Hepatocyte (in vitro differentiated cells): ENCODE measurements at regions not wholly inside any gene's neighbourhood (a gene's known extent, or its start where the extent isn't known, plus 50 kb on each side); places are given as distances from the start of the nearest gene placed in this dataset.
A peak's percentile ranks its signal among the peaks of the same experiment; 100 is the strongest.

ENCODE experiments used
- DNase-seq: peaks from one replicate; pipeline ENCODE4 v3.0.0-alpha.2; 2016; ENCODE audit warnings: low spot score
- H2AFZ ChIP-seq: fragments of 200-600 bp; sonication (generic); 2 replicates; pipeline ENCODE4 v1.6.0; 2016; ENCODE audit warnings: antibody characterized with exemption, mild to moderate bottlenecking
- H3K27ac ChIP-seq: fragments of 200-600 bp; sonication (generic); 2 replicates; pipeline ENCODE4 v1.5.1; 2016; ENCODE audit warnings: mild to moderate bottlenecking
- H3K27me3 ChIP-seq: fragments of 200-600 bp; sonication (generic); 2 replicates; pipeline ENCODE4 v1.6.1; 2016
- H3K36me3 ChIP-seq: fragments of 200-600 bp; sonication (generic); replicated peaks from 2 replicates; pipeline ENCODE4 v1.5.1; 2016; ENCODE audit warnings: low read depth; ENCODE audit not compliant: insufficient read depth
- H3K4me1 ChIP-seq: fragments of 200-600 bp; sonication (generic); 2 replicates; pipeline ENCODE4 v1.5.1; 2016; ENCODE audit warnings: mild to moderate bottlenecking, moderate library complexity; ENCODE audit not compliant: insufficient read depth
- H3K4me2 ChIP-seq: fragments of 200-600 bp; sonication (generic); 2 replicates; pipeline ENCODE4 v1.6.0; 2016
- H3K4me3 ChIP-seq: fragments of 200-600 bp; sonication (generic); 2 replicates; pipeline ENCODE4 v1.5.1; 2016; ENCODE audit warnings: mild to moderate bottlenecking
- H3K79me2 ChIP-seq: fragments of 200-600 bp; sonication (generic); 2 replicates; pipeline ENCODE4 v1.6.0; 2017; ENCODE audit warnings: mild to moderate bottlenecking
- H3K9me2 ChIP-seq: fragments of 200-600 bp; sonication (generic); replicated peaks from 2 replicates; pipeline ENCODE4 v1.6.0; 2017; ENCODE audit warnings: mild to moderate bottlenecking; ENCODE audit not compliant: insufficient read depth
- H3K9me3 ChIP-seq: fragments of 200-600 bp; sonication (generic); 2 replicates; pipeline ENCODE4 v1.5.1; 2016; ENCODE audit warnings: low read depth, mild to moderate bottlenecking
- H4K20me1 ChIP-seq: fragments of 200-600 bp; sonication (generic); 2 replicates; pipeline ENCODE4 v1.6.0; 2016; ENCODE audit warnings: mild to moderate bottlenecking; ENCODE audit not compliant: insufficient read depth, poor library complexity, severe bottlenecking
- CTCF ChIP-seq: fragments of 200-600 bp; sonication (generic); IDR thresholded peaks from 2 replicates; pipeline ENCODE4 v1.5.1; 2016; ENCODE audit warnings: antibody characterized with exemption, mild to moderate bottlenecking; ENCODE audit not compliant: poor library complexity
- EZH2 ChIP-seq: fragments of 200-600 bp; sonication (generic); IDR thresholded peaks from 2 replicates; pipeline ENCODE4 v1.6.1; 2016; ENCODE audit warnings: antibody characterized with exemption, mild to moderate bottlenecking, borderline replicate concordance
- EZH2phosphoT487 ChIP-seq: fragments of 200-600 bp; sonication (generic); IDR thresholded peaks from one replicate; pipeline ENCODE4 v1.6.1; 2018; ENCODE audit warnings: antibody characterized with exemption, mild to moderate bottlenecking, low read depth, moderate library complexity; ENCODE audit not compliant: unreplicated experiment, severe bottlenecking
- WGBS: methylation state at CpG from one replicate; pipeline ENCODE4 v1.1.6; 2016; ENCODE audit warnings: low lambda C conversion rate; ENCODE audit errors: missing lambda C conversion rate; 5-methylcytosine and 5-hydroxymethylcytosine counted together

- DNase-seq = no peak
- Histone ChIP-seq H3K27me3 (no peaks in the 10 kb centered on the region), H3K27ac (no peak overlapping the region)
Measured at GRCh38 chr3:64936556-64936955, 248.8 kb upstream of the ADAMTS9 start.

DNA sequence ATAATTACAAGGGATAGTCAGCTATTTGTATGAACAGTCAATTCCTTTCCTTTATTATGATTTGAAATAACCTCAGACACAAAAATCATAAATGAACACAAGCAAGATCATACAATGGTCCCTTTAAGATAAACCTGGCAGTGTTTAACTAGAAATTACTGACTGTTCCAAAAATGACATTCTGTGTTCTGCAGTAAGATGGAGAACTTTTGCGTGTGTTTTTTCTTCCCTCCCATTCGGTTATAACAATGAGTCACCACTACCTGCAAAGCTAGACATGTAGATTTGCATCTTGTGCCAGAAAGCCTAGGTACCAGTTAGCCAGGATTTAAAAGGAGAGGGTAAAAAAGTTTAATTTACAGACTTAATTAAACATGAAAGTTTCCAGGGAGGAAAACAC is 248.2 kb upstream of the ADAMTS9 start:
- DNase-seq = no peak
- TF ChIP-seq EZH2 = no peak
- TF ChIP-seq CTCF = no peak
- no peak for TF ChIP-seq EZH2phosphoT487
- Histone ChIP-seq H3K9me2 (no peaks in the 10 kb centered on the region), H2AFZ (no peak overlapping the region), H3K36me3 (no peaks in the 10 kb centered on the region), H3K27me3 (no peaks in the 10 kb centered on the region), H3K79me2 (no peaks in the 10 kb centered on the region), H3K27ac (no peak overlapping the region), H3K4me1 (peaks cover 22% of the 10 kb centered on the region), H3K9me3 (no peaks in the 10 kb centered on the region), H4K20me1 (no peaks in the 10 kb centered on the region), H3K4me2 (no peak overlapping the region), H3K4me3 (no peak overlapping the region)
- 42% methylated on average over 2 of the region's 2 CpGs for WGBS

More at GRCh38 chr3:64936556-64936955, 248.8 kb upstream of the ADAMTS9 start:
- peaks cover 22% of the 10 kb centered on the region for H3K4me1 ChIP-seq
- WGBS = 100% methylated on average over 1 of the region's 1 CpG
- H2AFZ ChIP-seq = no peak overlapping the region
- H4K20me1 ChIP-seq = no peaks in the 10 kb centered on the region
- H3K36me3 ChIP-seq = no peaks in the 10 kb centered on the region
- no peaks in the 10 kb centered on the region for H3K9me3 ChIP-seq
- no peak for TF ChIP-seq EZH2
- no peak for TF ChIP-seq CTCF
- TF ChIP-seq EZH2phosphoT487 = no peak
- no peaks in the 10 kb centered on the region for H3K79me2 ChIP-seq
- H3K9me2 ChIP-seq = no peaks in the 10 kb centered on the region
- H3K4me2 ChIP-seq = no peak overlapping the region
- no peak overlapping the region for H3K4me3 ChIP-seq

GRCh38 chr3:64932666-64933342 is 245.0 kb upstream of the ADAMTS9 start:
- Histone ChIP-seq H3K4me1 (peaks cover 9% of the 10 kb centered on the region), H3K36me3 (no peaks in the 10 kb centered on the region), H2AFZ (no peak overlapping the region), H4K20me1 (no peaks in the 10 kb centered on the region), H3K27ac (peak overlapping the region; percentile 81), H3K4me2 (no peak overlapping the region), H3K9me3 (no peaks in the 10 kb centered on the region), H3K79me2 (no peaks in the 10 kb centered on the region), H3K9me2 (no peaks in the 10 kb centered on the region), H3K4me3 (no peak overlapping the region), H3K27me3 (no peaks in the 10 kb centered on the region)
- TF ChIP-seq CTCF = no peak
- TF ChIP-seq EZH2phosphoT487 = no peak
- no peak for TF ChIP-seq EZH2
- 75% methylated on average over 8 of the region's 8 CpGs for WGBS
- peak; percentile 72 for DNase-seq
